ENCODE measurements at regions not wholly inside any gene's neighbourhood (a gene's known extent, or its start where the extent isn't known, plus 50 kb on each side); places are given as distances from the start of the nearest gene placed in this dataset.

DNA sequence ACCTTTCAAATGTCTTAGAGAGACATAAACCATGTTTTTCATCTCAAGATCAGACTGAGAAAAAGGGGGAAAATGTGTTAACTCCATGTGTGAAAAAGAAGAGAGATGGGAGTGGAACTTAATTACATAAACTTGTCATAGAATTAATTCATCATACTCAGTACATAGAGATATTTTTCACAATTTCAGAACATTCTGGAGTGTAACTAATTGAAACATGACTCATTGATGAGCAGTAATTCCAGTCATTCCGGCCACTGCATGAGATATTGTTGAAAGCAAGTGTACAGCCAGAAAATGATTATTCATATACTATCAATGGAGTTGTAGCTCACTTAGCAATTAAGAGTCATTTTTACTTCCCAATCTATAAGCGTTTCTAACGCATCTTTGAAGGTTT lies 739.3 kb downstream of the LTN1 start:
- TF ChIP-seq, protein P1, sequence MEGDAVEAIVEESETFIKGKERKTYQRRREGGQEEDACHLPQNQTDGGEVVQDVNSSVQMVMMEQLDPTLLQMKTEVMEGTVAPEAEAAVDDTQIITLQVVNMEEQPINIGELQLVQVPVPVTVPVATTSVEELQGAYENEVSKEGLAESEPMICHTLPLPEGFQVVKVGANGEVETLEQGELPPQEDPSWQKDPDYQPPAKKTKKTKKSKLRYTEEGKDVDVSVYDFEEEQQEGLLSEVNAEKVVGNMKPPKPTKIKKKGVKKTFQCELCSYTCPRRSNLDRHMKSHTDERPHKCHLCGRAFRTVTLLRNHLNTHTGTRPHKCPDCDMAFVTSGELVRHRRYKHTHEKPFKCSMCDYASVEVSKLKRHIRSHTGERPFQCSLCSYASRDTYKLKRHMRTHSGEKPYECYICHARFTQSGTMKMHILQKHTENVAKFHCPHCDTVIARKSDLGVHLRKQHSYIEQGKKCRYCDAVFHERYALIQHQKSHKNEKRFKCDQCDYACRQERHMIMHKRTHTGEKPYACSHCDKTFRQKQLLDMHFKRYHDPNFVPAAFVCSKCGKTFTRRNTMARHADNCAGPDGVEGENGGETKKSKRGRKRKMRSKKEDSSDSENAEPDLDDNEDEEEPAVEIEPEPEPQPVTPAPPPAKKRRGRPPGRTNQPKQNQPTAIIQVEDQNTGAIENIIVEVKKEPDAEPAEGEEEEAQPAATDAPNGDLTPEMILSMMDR (IDR thresholded peaks at IDR 0.05) = no peak
- TF ChIP-seq POLR2A (IDR thresholded peaks at IDR 0.05) = no peak
